WI38 (cell line): ENCODE measurements at regions not wholly inside any gene's neighbourhood (a gene's known extent, or its start where the extent isn't known, plus 50 kb on each side); places are given as distances from the start of the nearest gene placed in this dataset.

ENCODE experiments used
- H3K4me3 ChIP-seq: 2 replicates; pipeline ENCODE4 v1.5.1; 2011; ENCODE audit warnings: low read depth, mild to moderate bottlenecking, control low read depth, low read length
- CTCF ChIP-seq: IDR thresholded peaks from 2 replicates; pipeline ENCODE4 v1.5.1; 2012; ENCODE audit warnings: low read depth, mild to moderate bottlenecking, control low read depth, low read length

- no peak overlapping the region for H3K4me3 ChIP-seq
- TF ChIP-seq CTCF: no peak
Observed at GRCh38 chr5:35374584-35374983, 144.3 kb upstream of the PRLR start.

GRCh38 chr5:35373249-35373648 lies 143.0 kb upstream of the PRLR start:
- TF ChIP-seq CTCF: no peak
- H3K4me3 ChIP-seq: no peak overlapping the region

GRCh38 chr5:35372482-35372881 lies 142.2 kb upstream of the PRLR start:
- H3K4me3 ChIP-seq: no peak overlapping the region
- TF ChIP-seq CTCF: no peak

GRCh38 chr5:35371951-35372426 lies 141.7 kb upstream of the PRLR start:
- H3K4me3 ChIP-seq: no peak overlapping the region
- no peak for TF ChIP-seq CTCF

- TF ChIP-seq CTCF: no peak
- no peak overlapping the region for H3K4me3 ChIP-seq
Observed at GRCh38 chr5:35370871-35371270, 140.6 kb upstream of the PRLR start.

GRCh38 chr5:35369965-35370790 lies 139.9 kb upstream of the PRLR start:
- no peak for TF ChIP-seq CTCF
- H3K4me3 ChIP-seq: no peak overlapping the region

- no peak for TF ChIP-seq CTCF
Observed at GRCh38 chr5:35367526-35367925, 137.2 kb upstream of the PRLR start.

More at GRCh38 chr5:35367526-35367925, 137.2 kb upstream of the PRLR start:
- H3K4me3 ChIP-seq: no peak overlapping the region
